SK-N-SH (cell line): ENCODE measurements at regions not wholly inside any gene's neighbourhood (a gene's known extent, or its start where the extent isn't known, plus 50 kb on each side); places are given as distances from the start of the nearest gene placed in this dataset.

Source experiments
- CTCF ChIA-PET: fragments of 300-600, 350-600 bp; formaldehyde crosslinking; extraction: SDS; loops from one replicate; lab custom pipeline; 2021; lab: Yijun Ruan, JAX
- POLR2A ChIA-PET: fragments of 350-600 bp; sonication (Branson Sonifier 250); formaldehyde crosslinking; extraction: SDS; loops from one replicate; lab custom pipeline; 2020; ENCODE audit warnings: antibody characterized with exemption, inconsistent platforms; lab: Yijun Ruan, JAX
- DNase-seq: peaks from one replicate; pipeline ENCODE4 v3.0.0; 2012
- H2AFZ ChIP-seq: fragments of 200-600 bp; sonication (generic); 2 replicates; pipeline ENCODE4 v1.8.1; 2016; ENCODE audit warnings: antibody characterized with exemption, mild to moderate bottlenecking, low read depth
- H3F3A ChIP-seq: fragments of 200-600 bp; sonication (generic); replicated peaks from 2 replicates; pipeline ENCODE3; 2016; ENCODE audit warnings: antibody characterized with exemption, mild to moderate bottlenecking; ENCODE audit not compliant: insufficient read depth
- H3K27ac ChIP-seq, 2 experiments: fragments of 200-500 bp in 1 of 2; fragments of 200-600 bp in 1 of 2; sonication (Bioruptor generic) in 1 of 2; sonication (generic), shearing (Covaris generic) in 1 of 2; 2 replicates each; pipeline versions ENCODE4 v1.5.1 to v1.6.1; 2014 to 2016; ENCODE audit warnings: low read depth in 2 of 2, inconsistent platforms in 1 of 2, low read length in 1 of 2, mild to moderate bottlenecking in 1 of 2, mixed read lengths in 1 of 2
- H3K27me3 ChIP-seq: fragments of 200-600 bp; sonication (generic), shearing (Covaris generic); 2 replicates; pipeline ENCODE4 v1.6.1; 2016; ENCODE audit warnings: mixed run types; ENCODE audit not compliant: insufficient read depth
- H3K36me3 ChIP-seq, 2 experiments: fragments of 200-500 bp in 1 of 2; fragments of 200-600 bp in 1 of 2; sonication (Bioruptor generic) in 1 of 2; sonication (generic) in 1 of 2; replicated peaks in 1 of 2; 2 replicates each; pipeline versions ENCODE3 to v1.5.1; 2014 to 2016; ENCODE audit warnings: low read length in 1 of 2, mild to moderate bottlenecking in 1 of 2; ENCODE audit not compliant: insufficient read depth in 2 of 2, control insufficient read depth in 1 of 2
- H3K4me1 ChIP-seq, 2 experiments: fragments of 200-500 bp in 1 of 2; fragments of 200-600 bp in 1 of 2; sonication (Bioruptor generic) in 1 of 2; sonication (generic), shearing (Covaris generic) in 1 of 2; 2 replicates each; pipeline versions ENCODE4 v1.5.1 to v1.6.1; 2014 to 2016; ENCODE audit warnings: low read depth in 1 of 2, low read length in 1 of 2, mixed run types in 1 of 2; ENCODE audit not compliant: insufficient read depth in 2 of 2, control insufficient read depth in 1 of 2
- H3K4me2 ChIP-seq: fragments of 200-600 bp; sonication (generic), shearing (Covaris generic); 2 replicates; pipeline ENCODE4 v1.6.1; 2017; ENCODE audit warnings: mixed run types
- H3K4me3 ChIP-seq, 2 experiments: fragments of 200-500 bp in 1 of 2; fragments of 200-600 bp in 1 of 2; sonication (Bioruptor generic) in 1 of 2; sonication (generic), shearing (Covaris generic) in 1 of 2; 2 replicates each; pipeline versions ENCODE4 v1.5.1 to v1.8.1; 2014 to 2016; ENCODE audit warnings: low read depth in 2 of 2, inconsistent platforms in 1 of 2, low read length in 1 of 2, mild to moderate bottlenecking in 1 of 2, mixed read lengths in 1 of 2, moderate library complexity in 1 of 2
- H3K79me2 ChIP-seq: fragments of 200-600 bp; sonication (generic); 2 replicates; pipeline ENCODE4 v1.8.1; 2017; ENCODE audit warnings: mild to moderate bottlenecking; ENCODE audit not compliant: insufficient read depth
- H3K9ac ChIP-seq: fragments of 200-600 bp; sonication (generic); 2 replicates; pipeline ENCODE4 v1.6.1; 2017; ENCODE audit warnings: mixed run types
- H3K9me2 ChIP-seq: fragments of 200-600 bp; sonication (generic); 2 replicates; pipeline ENCODE4 v1.6.1; 2017; ENCODE audit warnings: mixed run types
- H3K9me3 ChIP-seq: fragments of 200-600 bp; sonication (generic); 2 replicates; pipeline ENCODE4 v1.6.1; 2017; ENCODE audit warnings: mixed run types, mild to moderate bottlenecking, moderate library complexity
- H4K20me1 ChIP-seq: fragments of 200-600 bp; sonication (generic); 2 replicates; pipeline ENCODE4 v1.6.1; 2017; ENCODE audit warnings: mild to moderate bottlenecking, mixed run types; ENCODE audit not compliant: insufficient read depth
- ELF1 ChIP-seq: IDR thresholded peaks from 2 replicates; pipeline ENCODE4 v1.4.0; 2012
- EZH2phosphoT487 ChIP-seq: fragments of 200-600 bp; sonication (generic); IDR thresholded peaks from 2 replicates; pipeline ENCODE4 v1.6.1; 2017; ENCODE audit warnings: low read depth, mixed run types, mild to moderate bottlenecking, antibody characterized with exemption, moderate library complexity, borderline replicate concordance
- FOSL2 ChIP-seq: IDR thresholded peaks from 2 replicates; pipeline ENCODE4 v1.4.0; 2012; ENCODE audit warnings: low read depth, mild to moderate bottlenecking, moderate library complexity, borderline replicate concordance
- FOXJ3 ChIP-seq: sonication (generic); formaldehyde crosslinking; IDR thresholded peaks from 2 replicates; pipeline ENCODE4 v1.5.1; 2020; ENCODE audit warnings: mild to moderate bottlenecking, missing genetic modification reagents
- FOXM1 ChIP-seq: IDR thresholded peaks from 2 replicates; pipeline ENCODE4 v1.4.0; 2012; ENCODE audit warnings: low read depth, mild to moderate bottlenecking
- IRF3 ChIP-seq: fragments of 150-350 bp; IDR thresholded peaks from 2 replicates; pipeline ENCODE4 v1.6.1; 2016; ENCODE audit warnings: mild to moderate bottlenecking, low read depth, low read length
- JUND ChIP-seq: IDR thresholded peaks from 2 replicates; pipeline ENCODE4 v1.4.0; 2012
- MEF2A ChIP-seq: IDR thresholded peaks from 2 replicates; pipeline ENCODE4 v1.4.0; 2012; ENCODE audit warnings: low read depth, borderline replicate concordance
- MXI1 ChIP-seq: IDR thresholded peaks from 2 replicates; pipeline ENCODE4 v1.6.1; 2012; ENCODE audit warnings: mild to moderate bottlenecking, low read depth, low read length, improper control_type of control experiment
- NRF1 ChIP-seq: IDR thresholded peaks from 2 replicates; pipeline ENCODE4 v1.6.1; 2012; ENCODE audit warnings: low read depth, mild to moderate bottlenecking, low read length
- RFX5 ChIP-seq: IDR thresholded peaks from 2 replicates; pipeline ENCODE4 v1.6.1; 2012; ENCODE audit warnings: mild to moderate bottlenecking, improper control_type of control experiment, low read length
- SIN3A ChIP-seq: IDR thresholded peaks from 2 replicates; pipeline ENCODE4 v1.6.1; 2012; ENCODE audit warnings: low read depth, mild to moderate bottlenecking, low read length, moderate library complexity, borderline replicate concordance
- TAF1 ChIP-seq: IDR thresholded peaks from 2 replicates; pipeline ENCODE4 v1.6.1; 2012; ENCODE audit warnings: low read depth, mild to moderate bottlenecking, low read length, moderate library complexity, borderline replicate concordance
- TCF12 ChIP-seq: IDR thresholded peaks from 2 replicates; pipeline ENCODE4 v1.4.0; 2012
- YY1 ChIP-seq: IDR thresholded peaks from 2 replicates; pipeline ENCODE4 v1.4.0; 2012; ENCODE audit warnings: low read depth, mild to moderate bottlenecking
- WGBS: methylation state at CpG from one replicate; pipeline ENCODE4 v1.1.6; 2017; ENCODE audit warnings: low lambda C conversion rate; 5-methylcytosine and 5-hydroxymethylcytosine counted together
- TF ChIP-seq, protein P1 (sequence below): IDR thresholded peaks from 2 replicates; pipeline ENCODE4; 2012
- TF ChIP-seq, protein P2 (sequence below): IDR thresholded peaks from 2 replicates; pipeline ENCODE4 v1.6.1; 2012; ENCODE audit warnings: mild to moderate bottlenecking, low read depth, low read length, moderate library complexity
- TF ChIP-seq, protein P3 (sequence below): IDR thresholded peaks from 2 replicates; pipeline ENCODE4 v1.4.0; 2012; ENCODE audit warnings: low read depth
- TF ChIP-seq, protein P4 (sequence below): fragments of 200-600 bp; sonication (generic); IDR thresholded peaks from 2 replicates; pipeline ENCODE4 v1.6.1; 2017; ENCODE audit warnings: antibody characterized with exemption, mild to moderate bottlenecking, moderate library complexity

- WGBS, result 16% methylated on average over 2 of the region's 2 CpGs
Measured at GRCh38 chr5:63690546-63690945, 271.7 kb downstream of the HTR1A start.

More at GRCh38 chr5:63690546-63690945, 271.7 kb downstream of the HTR1A start:
- Histone ChIP-seq H3K79me2 (no peaks in the 10 kb centered on the region), H3K4me3 (no peak overlapping the region), H3K27ac (no peak overlapping the region), H3K4me1 (no peaks in the 10 kb centered on the region), H3K27me3 (0 out of 2 replicates have a peak, but pooled peaks cover 4% of the 10 kb centered on the region), H3K4me2 (no peak overlapping the region), H2AFZ (no peak overlapping the region), H3K9me3 (no peaks in the 10 kb centered on the region), H3K36me3 (no peaks in the 10 kb centered on the region), H3F3A (no peaks in the 10 kb centered on the region), H4K20me1 (no peaks in the 10 kb centered on the region), H3K9me2 (no peaks in the 10 kb centered on the region), H3K9ac (no peak overlapping the region)
- TF ChIP-seq MXI1, result no peak
- TF ChIP-seq TCF12, result no peak
- TF ChIP-seq, protein P1, sequence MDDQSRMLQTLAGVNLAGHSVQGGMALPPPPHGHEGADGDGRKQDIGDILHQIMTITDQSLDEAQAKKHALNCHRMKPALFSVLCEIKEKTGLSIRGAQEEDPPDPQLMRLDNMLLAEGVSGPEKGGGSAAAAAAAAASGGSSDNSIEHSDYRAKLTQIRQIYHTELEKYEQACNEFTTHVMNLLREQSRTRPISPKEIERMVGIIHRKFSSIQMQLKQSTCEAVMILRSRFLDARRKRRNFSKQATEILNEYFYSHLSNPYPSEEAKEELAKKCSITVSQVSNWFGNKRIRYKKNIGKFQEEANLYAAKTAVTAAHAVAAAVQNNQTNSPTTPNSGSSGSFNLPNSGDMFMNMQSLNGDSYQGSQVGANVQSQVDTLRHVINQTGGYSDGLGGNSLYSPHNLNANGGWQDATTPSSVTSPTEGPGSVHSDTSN, result no peak
- no peak for TF ChIP-seq MEF2A
- TF ChIP-seq SIN3A, result no peak
- no peak for TF ChIP-seq FOXM1
- no peak for TF ChIP-seq IRF3
- no peak for TF ChIP-seq NRF1
- TF ChIP-seq, protein P2, sequence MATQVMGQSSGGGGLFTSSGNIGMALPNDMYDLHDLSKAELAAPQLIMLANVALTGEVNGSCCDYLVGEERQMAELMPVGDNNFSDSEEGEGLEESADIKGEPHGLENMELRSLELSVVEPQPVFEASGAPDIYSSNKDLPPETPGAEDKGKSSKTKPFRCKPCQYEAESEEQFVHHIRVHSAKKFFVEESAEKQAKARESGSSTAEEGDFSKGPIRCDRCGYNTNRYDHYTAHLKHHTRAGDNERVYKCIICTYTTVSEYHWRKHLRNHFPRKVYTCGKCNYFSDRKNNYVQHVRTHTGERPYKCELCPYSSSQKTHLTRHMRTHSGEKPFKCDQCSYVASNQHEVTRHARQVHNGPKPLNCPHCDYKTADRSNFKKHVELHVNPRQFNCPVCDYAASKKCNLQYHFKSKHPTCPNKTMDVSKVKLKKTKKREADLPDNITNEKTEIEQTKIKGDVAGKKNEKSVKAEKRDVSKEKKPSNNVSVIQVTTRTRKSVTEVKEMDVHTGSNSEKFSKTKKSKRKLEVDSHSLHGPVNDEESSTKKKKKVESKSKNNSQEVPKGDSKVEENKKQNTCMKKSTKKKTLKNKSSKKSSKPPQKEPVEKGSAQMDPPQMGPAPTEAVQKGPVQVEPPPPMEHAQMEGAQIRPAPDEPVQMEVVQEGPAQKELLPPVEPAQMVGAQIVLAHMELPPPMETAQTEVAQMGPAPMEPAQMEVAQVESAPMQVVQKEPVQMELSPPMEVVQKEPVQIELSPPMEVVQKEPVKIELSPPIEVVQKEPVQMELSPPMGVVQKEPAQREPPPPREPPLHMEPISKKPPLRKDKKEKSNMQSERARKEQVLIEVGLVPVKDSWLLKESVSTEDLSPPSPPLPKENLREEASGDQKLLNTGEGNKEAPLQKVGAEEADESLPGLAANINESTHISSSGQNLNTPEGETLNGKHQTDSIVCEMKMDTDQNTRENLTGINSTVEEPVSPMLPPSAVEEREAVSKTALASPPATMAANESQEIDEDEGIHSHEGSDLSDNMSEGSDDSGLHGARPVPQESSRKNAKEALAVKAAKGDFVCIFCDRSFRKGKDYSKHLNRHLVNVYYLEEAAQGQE, result no peak
- TF ChIP-seq RFX5, result no peak
- TF ChIP-seq FOSL2, result no peak
- no peak for TF ChIP-seq FOXJ3 (CRISPR knock-in tag)
- TF ChIP-seq JUND, result no peak
- TF ChIP-seq, protein P3, sequence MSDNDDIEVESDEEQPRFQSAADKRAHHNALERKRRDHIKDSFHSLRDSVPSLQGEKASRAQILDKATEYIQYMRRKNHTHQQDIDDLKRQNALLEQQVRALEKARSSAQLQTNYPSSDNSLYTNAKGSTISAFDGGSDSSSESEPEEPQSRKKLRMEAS, result no peak
- TF ChIP-seq, protein P4, sequence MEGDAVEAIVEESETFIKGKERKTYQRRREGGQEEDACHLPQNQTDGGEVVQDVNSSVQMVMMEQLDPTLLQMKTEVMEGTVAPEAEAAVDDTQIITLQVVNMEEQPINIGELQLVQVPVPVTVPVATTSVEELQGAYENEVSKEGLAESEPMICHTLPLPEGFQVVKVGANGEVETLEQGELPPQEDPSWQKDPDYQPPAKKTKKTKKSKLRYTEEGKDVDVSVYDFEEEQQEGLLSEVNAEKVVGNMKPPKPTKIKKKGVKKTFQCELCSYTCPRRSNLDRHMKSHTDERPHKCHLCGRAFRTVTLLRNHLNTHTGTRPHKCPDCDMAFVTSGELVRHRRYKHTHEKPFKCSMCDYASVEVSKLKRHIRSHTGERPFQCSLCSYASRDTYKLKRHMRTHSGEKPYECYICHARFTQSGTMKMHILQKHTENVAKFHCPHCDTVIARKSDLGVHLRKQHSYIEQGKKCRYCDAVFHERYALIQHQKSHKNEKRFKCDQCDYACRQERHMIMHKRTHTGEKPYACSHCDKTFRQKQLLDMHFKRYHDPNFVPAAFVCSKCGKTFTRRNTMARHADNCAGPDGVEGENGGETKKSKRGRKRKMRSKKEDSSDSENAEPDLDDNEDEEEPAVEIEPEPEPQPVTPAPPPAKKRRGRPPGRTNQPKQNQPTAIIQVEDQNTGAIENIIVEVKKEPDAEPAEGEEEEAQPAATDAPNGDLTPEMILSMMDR, result no peak
- TF ChIP-seq YY1, result no peak
- no peak for TF ChIP-seq TAF1
- TF ChIP-seq EZH2phosphoT487, result no peak
- no peak for TF ChIP-seq ELF1
- ChIA-PET POLR2A (no interaction called here), CTCF (no interaction called here)
- DNase-seq, result no peak
